GM21717 (cell line): ENCODE measurements at regions not wholly inside any gene's neighbourhood (a gene's known extent, or its start where the extent isn't known, plus 50 kb on each side); places are given as distances from the start of the nearest gene placed in this dataset.
"Not testable (repeated sequence)": the region's sequence is repeated elsewhere in the genome, so short reads cannot be mapped to it uniquely, and the experiment has no call there.

Source experiments
- ATAC-seq: cut with Tn5 transposase; IDR thresholded peaks from one replicate; pipeline ENCODE4 v1.9.1; 2021; ENCODE audit warnings: mild to moderate bottlenecking, moderate library complexity; ENCODE audit not compliant: unreplicated experiment

DNA sequence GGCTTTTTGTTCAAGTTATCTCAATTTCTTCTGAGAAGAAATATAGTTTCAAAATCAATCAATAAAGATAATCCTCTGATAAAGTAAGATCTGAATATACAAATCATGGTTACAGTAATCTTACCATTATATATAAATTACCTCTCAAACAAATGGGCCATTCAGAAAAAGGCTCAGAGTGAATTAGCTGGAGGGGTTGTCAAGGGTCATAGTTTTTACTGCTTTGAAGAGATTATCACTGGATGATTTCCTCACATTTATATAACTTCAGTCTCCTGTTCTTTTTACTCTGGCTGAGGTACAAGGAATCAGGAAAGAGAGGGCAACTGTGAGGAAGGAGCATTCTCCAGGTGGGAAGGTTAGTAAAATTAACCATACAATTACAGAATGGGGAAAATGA is 148.6 kb upstream of the ELL2 start:
- ATAC-seq: no peak

DNA sequence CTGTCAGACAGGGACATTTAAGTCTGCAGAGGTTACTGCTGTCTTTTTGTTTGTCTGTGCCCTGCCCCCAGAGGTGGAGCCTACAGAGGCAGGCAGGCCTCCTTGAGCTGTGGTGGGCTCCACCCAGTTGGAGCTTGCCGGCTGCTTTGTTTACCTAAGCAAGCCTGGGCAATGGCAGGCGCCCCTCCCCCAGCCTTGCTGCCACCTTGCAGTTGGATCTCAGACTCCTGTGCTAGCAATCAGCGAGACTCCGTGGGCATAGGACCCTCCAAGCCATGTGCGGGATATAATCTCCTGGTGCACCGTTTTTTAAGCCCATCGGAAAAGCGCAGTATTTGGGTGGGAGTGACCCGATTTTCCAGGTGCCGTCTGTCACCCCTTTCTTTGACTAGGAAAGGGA is 147.0 kb upstream of the ELL2 start:
- ATAC-seq: not testable (repeated sequence)

DNA sequence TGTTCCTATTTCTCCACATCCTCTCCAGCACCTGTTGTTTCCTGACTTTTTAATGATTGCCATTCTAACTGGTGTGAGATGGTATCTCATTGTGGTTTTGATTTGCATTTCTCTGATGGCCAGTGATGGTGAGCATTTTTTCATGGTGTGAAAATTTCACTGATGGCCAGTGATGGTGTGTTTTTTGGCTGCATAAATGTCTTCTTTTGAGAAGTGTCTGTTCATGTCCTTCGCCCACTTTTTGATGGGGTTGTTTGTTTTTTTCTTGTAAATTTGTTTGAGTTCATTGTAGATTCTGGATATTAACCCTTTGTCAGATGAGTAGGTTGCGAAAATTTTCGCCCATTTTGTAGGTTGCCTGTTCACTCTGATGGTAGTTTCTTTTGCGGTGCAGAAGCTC is 142.2 kb upstream of the ELL2 start:
- ATAC-seq: not testable (repeated sequence)

DNA sequence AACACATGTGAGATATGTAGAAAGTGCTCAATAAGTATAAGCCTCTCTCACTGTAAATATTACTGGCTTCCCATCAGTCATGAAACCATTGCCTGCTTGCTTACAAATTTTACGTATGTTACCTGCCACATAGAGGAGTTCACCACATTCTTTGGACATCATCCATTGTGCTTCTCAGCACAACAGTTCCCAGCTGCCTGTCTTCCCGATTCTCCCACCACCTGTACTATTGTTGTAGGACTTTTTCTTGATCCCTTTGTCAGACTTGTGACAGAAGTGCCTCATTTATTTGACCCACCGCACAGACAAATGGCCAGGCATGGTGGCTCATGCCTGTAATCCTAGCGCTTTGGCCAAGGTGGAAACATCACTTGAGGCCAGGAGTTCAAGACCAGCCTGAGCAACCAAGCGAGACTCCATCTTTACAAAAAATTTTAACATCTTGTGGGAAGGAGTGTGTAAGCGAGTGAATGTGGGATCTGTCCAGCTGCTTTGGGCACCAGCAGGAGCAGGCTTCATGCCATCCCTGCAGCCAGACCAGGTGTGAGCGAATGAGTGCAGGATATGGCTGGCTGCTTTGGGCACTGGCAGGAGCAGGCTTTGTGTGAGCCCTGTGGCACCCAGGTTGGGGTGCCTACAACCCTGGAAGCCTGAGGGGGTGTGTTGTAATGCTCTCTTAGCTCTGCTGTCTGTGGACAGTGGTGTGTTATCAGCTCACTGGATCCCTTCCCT is 139.9 kb upstream of the ELL2 start:
- ATAC-seq: no peak

DNA sequence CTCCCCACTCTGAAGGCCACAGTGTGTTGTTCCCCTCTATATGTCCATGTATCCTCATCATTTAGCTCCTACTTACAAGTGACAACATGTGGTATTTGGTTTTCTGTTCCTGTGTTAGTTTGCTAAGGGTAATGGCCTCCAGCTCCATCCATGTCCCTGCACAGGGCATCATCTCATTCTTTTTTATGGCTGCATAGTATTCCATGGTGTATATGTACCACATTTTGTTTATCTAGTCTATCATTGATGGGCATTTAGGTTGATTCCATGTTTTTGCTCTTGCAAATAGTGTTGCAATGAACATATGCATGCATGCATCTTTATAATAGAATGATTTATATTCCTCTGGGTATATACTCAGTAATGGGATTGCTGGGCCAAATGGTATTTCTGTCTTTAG is 135.8 kb upstream of the ELL2 start:
- ATAC-seq: not testable (repeated sequence)

DNA sequence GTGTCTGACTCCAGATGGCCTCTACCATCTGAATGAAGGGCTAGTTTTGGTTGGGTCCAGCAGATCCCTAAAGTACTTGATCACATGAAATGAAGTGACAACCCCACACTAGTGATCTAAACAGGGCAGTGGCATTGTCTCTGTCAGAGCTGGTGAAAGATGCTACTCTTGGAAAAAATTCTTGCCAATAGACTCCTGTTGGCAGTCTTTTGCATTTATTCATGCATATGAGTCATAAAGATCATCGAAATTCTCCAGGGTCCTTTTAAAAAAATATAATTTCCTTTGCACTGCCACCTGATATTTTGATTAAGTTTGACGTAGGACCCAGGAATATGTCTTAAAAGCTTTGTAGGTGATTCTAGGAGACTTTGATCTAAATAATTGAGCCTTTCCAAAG is 135.1 kb upstream of the ELL2 start:
- ATAC-seq: no peak

DNA sequence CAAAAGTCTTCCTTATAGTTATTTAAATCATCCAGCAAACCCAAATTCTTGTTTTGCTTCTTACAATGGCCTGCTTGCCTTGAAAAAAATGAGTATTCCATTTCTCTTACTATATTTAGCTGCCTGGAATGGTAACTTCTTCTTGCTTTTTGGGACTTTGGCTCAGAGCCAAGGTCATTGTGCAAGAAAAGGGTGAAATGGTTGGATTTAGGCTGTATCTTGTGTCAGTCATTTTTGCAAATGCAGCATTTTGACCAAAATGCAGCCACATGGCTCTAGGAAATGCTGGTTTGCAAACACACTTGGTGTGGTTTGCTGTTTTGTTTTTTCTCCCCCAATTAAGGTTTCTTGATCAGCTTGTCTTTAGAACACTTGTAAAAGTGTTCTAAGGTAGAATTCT is 133.3 kb upstream of the ELL2 start:
- ATAC-seq: no peak

DNA sequence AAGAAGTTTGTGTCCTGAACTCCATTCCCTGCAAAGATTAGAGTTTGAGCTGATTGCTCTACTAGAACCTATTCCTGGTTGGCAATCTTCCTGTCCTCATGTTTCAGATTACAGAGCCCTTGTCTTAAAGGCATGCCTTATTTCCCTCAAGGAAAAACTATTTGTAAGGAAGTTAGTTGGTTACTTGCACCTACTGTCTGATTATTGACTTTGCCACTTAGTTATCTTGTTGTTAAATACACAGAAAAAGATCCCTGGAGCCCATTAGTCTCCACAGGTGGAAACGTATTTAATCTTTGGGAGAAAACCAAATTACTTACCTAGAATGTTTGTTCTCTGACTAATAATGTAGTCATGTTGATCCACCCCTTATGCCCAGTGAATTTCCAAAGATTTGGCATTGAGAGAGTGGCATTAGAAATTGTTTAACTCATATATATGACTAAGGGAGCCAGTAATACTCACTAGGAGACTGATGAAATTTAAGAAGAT is 132.3 kb upstream of the ELL2 start:
- no peak for ATAC-seq

DNA sequence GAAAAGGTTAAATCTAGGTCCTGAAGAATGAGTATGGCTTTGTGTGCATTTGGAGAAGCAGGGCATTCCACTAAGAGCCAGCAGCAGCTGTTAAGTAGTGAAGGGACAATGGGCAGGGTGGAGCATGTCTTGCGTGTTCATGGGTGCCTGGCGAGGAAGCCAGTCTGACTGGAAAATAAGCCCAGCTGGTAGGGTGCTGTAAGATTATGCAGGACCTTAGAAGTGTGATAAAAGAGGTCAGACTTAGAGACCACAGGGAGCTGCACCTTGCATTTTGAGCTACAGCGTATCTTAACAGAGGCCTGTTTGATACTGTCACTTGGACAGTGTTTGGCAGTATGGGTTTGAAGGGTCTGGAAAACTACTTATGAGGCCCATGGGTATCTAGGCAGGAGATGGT is 131.7 kb upstream of the ELL2 start:
- no peak for ATAC-seq

DNA sequence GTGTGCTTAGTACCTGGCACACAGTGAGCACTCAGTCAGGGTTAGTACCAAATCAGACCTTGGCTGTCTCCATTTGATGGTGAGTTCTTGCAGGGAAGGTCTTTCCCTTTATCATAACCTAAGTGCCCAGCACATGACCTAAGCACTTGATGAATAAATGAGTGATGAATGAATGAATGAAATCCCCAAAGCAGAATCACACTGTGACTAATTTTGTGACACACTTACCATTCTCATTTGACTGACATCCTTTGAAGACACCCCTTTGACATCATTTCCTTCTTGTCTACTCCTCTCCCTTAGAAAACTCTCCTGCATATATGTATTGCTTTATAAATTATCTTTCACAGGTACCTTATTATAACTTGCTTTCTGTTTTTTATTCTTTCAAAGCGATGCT is 130.2 kb upstream of the ELL2 start:
- no peak for ATAC-seq

DNA sequence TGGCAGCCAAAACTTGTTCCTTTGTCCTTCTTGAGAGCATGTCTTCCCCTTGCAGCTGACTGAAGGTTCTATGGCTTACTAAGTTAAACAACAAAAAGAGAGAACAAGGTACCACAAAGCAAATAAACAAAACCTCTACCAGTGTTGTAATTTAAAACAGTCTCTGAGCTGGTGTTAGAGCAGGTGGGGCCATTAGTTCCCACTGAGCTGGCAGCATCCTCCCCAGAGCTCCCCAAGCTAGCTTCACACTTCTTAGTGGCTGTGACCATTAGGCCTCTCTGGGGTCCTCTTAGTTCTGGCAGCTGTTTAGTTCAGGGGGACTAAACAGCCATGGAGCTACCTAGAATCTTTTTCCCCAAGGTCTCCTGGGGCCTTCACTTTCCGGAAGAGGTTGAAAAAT is 128.6 kb upstream of the ELL2 start:
- no peak for ATAC-seq

DNA sequence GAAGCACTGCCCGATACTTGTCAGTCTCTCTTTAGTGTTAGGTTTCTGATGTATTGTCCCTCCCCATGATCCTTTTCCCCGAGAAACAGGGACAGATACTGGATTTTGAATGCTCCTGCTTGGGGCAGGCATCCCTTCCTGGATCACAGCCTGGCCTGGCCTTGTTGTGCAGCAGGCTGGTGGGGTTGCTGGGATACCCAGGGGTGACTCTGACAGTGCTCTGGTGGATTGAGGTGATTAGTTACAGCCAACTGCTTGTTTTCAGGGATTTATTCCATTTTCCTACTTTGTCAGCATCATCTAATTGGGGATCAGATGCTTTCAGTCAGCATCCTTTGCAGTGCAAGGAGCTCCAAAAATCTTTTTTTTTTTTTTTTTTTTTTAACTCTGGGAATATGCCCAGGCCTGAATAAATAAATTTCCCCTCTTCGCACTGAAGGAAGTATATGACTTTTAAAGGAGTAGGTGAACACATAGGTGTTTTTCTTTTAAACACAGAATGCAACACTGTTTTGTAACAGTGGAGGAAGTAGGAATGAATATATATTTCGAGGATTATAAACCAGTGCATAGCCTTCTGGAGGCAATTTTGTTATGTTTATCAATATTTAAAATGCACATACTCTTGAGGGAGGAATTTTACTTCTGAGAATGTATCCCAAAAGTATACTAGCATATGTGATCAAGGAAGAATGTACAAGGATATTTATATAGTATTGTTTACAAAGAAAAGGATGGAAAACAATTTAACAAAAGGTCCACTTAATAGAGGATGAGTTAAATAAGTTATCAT is 127.3 kb upstream of the ELL2 start:
- no peak for ATAC-seq

DNA sequence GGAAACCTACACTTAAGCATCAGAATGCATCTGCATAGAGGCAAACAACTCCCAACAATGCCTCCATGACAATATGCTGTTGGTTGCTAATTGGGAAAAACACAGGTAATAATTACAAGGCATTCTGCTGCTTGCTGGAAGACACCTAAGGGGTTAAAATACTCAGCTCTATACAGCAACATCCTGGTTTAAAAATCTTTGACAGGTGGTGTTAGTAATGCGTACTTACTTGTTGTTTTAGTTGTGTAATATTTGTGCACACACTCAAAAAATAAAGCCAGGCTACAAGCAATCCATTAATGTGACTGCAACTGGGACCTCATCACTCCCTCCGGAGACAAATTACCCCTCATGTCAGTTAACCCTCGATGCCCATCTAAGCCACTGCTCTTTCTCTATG is 126.3 kb upstream of the ELL2 start:
- no peak for ATAC-seq

DNA sequence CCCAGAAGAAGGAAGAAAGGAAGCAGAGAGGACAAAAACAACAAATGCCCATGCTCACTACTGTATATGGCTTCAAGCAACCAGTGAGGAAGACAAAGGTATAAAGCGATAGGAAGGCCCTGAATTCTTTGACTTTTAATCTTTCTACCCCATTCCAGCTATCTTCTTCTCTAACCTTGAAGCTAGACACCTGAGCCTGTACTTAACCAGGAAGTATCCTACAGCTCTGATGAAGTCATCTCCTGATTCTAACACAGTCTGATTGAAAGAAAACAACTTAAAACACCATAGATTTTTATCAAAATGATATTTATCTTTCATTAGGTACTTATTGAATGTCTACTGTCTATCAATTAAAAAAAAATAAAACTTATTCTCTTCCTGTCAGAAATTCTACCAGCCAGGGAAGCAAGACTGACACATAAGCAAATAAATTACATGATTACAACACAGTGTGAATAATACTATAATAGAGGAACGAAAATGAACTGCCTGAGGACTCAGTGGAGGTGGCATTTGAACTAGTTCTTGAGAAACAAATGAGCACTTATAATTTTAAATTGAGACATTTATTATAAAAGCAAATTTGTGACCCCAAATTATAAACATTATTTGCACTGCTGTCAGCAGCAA is 123.3 kb upstream of the ELL2 start:
- no peak for ATAC-seq

DNA sequence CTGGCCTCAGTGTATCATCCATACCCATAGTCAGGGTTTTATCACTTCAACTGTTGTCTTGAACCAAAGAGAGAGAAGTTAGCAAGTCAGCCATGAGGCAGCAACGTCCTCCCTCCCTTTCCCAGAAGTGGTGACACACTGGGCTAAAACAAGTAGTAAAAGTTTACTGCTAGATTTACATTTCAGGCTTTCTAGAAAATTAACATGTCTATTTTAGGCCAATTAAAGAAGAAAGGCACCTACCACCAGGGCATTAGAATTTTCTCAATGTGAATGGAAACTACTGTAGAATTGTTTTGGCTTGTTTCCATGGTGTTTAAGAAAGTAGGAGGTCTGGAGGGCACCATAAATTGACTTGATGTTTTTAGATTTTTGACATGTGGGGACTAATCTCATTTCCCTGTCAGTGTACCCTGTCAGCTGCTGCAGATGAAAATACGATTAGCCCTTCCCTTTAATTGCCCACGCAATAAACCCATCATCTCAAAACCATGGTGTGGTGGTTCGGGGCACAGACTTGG is 121.8 kb upstream of the ELL2 start:
- no peak for ATAC-seq

DNA sequence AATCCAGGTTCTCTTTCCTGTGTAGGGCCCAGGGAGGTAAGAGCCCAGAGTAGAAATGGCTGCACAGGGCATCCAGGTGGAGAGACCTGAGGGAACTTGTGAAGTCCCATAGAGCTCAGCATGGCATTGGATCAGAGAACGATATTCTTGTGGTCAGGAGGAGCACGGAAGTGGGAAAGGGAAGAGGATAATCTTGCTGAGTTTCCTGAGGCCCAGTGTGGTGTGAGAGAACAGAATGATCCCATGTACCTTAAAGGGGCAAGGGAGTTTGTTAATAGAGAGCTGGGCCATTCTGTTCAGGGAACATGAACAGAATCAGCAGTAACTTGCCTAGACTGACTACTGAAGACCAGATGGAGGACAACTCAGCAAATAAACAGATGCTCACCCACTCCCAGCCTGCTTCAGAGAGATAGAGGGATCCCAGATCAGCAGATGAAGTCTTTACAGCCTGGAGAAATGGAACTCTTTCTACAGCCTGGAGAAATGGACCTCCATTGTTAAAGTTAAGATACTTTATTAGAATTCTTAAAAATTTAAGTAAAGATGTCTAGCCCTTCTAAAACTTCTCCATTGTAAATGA is 119.7 kb upstream of the ELL2 start:
- no peak for ATAC-seq

DNA sequence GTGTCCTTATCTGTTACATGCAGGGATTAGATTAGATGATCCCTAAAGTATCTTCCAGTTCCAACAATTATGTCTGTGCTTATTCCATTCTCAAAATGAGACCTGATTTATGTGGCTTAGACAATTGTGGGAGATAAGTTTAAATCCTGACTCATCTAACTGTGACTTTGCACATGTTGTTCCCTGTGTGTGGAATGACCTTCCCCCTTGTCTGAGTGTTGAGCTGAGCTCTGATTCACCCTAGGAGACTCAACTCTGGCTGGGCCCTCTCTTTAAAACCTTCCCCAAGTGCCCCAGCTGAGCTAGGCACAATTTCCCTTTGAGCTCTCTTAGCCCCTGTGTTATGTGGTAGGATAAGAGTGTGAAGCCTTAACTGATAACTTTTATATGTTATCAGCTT is 118.9 kb upstream of the ELL2 start:
- no peak for ATAC-seq

DNA sequence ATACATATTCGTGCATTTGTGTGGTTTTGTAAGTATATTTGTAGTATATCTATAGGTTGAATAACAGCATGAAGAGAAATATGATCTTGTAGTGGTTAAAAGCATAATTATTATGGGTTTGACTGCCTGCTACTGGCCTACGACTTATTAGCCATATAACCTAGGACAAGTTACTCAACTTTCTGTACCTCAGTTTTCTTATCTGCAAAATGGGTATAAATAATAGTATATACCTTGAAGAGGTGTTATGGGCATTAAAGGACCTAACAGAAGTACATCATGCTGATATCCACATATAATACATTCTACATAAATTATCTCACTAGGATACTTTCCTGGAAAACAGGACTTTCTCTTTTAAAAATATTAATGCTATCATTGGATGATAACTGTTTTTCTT is 118.3 kb upstream of the ELL2 start:
- no peak for ATAC-seq

DNA sequence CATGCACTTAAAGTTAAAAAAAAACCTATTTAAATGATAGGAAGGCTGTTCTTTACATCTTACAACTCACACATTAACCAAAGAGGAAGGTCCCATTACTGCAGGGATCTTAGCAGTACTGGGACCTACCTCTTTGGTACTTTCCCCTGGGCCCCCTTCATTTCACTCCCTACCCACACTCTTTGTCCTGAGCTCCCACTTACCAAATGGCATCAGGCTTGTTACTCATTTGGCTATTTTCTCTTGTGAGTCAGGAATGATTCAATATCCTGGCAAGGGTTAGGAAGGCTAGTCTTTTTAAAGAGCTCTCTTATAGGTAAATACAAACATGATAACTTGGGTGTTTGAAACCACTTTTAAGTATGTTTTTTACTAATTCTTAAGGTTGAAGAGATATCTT is 117.4 kb upstream of the ELL2 start:
- ATAC-seq: no peak

DNA sequence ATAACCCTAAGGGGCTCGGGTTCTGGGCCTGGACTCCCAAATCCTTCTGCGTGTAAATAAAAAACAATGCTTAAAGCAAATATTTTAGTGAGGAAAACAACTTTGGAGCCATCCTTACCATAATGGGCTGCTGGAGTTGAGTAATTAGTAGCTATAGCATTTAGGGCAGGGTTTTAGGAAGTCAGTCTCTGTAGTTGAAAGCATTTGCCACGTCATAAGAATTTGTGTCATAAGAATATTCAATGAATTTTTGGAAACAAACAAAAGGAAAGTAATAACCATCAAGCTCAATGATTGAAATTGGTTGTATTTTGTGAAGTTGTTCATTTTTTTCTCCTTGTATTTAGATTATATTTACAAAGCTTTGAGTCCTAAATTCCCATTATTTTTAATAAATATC is 114.8 kb upstream of the ELL2 start:
- ATAC-seq: no peak

DNA sequence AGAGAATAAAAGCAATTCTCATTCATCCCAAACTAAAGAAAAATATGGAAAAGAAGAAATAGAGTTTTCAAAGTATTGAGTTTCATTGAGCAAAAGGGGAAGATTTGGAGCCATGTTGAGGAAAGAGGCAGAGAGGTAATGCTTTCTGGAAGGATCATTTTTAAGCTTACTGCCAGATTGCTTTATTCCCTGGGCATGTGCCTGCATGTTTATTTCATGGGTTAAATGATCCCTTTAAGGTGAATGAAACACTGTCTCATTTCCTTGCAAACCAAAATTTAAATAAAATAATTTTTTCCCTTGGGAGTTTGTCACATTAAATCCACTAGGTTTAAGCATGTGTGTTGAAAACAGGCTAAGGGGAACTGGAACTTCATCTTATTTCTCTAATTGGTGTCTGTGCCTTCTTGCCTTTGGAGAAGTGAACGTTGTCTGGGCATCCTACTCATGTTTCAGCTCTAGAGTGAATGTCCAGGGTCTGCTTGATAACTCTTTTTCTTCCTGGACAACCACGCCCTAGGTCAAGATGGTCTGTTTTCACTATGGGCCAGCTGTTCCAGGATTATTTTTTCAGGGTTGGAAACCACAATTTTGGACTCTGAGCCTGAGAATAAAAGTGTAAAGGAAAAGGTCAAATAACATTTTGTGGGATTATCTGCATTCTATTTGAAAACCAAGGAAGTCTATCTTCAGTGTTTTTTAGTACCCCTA is 114.1 kb upstream of the ELL2 start:
- no peak for ATAC-seq
